ENCODE measurements at regions not wholly inside any gene's neighbourhood (a gene's known extent, or its start where the extent isn't known, plus 50 kb on each side); places are given as distances from the start of the nearest gene placed in this dataset.

DNA sequence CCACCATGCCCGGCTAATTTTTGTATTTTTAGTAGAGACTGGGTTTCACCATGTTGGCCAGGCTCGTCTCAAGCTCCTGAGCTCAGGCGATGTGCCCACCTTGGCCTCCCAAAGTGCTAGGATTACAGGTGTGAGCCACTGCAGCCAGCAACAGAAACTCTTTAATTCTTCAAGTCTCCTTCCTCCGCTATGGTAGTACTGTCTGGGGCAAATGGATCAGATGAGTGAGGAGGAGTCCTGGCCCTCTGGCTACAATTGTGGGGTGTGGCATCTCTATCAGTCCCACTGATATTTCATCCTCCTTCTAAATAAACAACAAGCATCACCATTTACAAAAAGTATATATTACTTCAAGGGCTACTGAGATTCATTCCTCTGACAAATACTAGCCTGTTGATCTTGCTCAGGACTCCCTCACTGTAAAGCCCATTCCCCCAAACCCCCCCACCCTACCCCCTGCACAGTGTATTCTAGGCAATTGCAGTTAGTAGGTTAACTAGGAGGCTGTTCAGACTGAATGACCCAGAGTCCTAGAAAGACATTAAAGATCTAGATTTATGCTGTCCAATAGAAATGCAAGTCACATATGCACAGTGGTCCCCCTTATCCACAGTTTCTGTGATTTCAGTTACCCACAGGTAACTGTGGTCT is 71.2 kb upstream of the STAM2 start:
- Histone ChIP-seq H3K9me1 (ENCODE audit: control insufficient read depth, insufficient read depth, low read length) (no peaks in the 10 kb centered on the region), H3K27me3 (ENCODE audit: control insufficient read depth in 2 of 2, insufficient read depth in 2 of 2, low read length in 2 of 2) (no peaks in the 10 kb centered on the region), H4K20me1 (replicated peaks; ENCODE audit: control insufficient read depth, insufficient read depth, low read length) (no peaks in the 10 kb centered on the region), H3K36me3 (ENCODE audit: control insufficient read depth, insufficient read depth, low read length) (no peaks in the 10 kb centered on the region), H3K4me1 (replicated peaks in 1 of 2; ENCODE audit: control insufficient read depth in 2 of 2, insufficient read depth in 2 of 2, low read length in 2 of 2) (no peaks in the 10 kb centered on the region), H3K4me3 (no peak overlapping the region), H3K79me2 (ENCODE audit: control insufficient read depth, insufficient read depth, low read length) (no peaks in the 10 kb centered on the region), H3K27ac (ENCODE audit: extremely low read depth, low read depth, low read length) (no peak overlapping the region), H3K9ac (ENCODE audit: insufficient read depth in 1 of 2, low read depth in 2 of 2, low read length in 2 of 2) (no peak overlapping the region), H2AFZ (ENCODE audit: low read depth, low read length) (no peak overlapping the region), H3K4me2 (ENCODE audit: insufficient read depth, low read length) (no peak overlapping the region), H3K9me3 (replicated peaks; ENCODE audit: control insufficient read depth, insufficient read depth, low read depth, low read length) (no peaks in the 10 kb centered on the region)
- no peak for DNase-seq (ENCODE audit: extremely low read depth in 1 of 4, low spot score in 3 of 4)
- FAIRE-seq: no peak
- no TSS peak for BruUV-seq (replicated peaks)
- WGBS (ENCODE audit: insufficient coverage, low coverage, missing lambda C conversion rate): 1% methylated on average over 4 of the region's 4 CpGs
- POLR2A ChIA-PET: interaction anchor here (0.5 kb wide), 1 partner anchor 69 kb away, joined by 3 read pairs; no protein-coding TSS in a partner anchor
- TF ChIP-seq NR2F6 (CRISPR knock-in tag; IDR thresholded peaks at IDR 0.05) (no peak), PRPF4 (IDR thresholded peaks at IDR 0.05; ENCODE audit: insufficient read depth, low read depth, low read length, poor library complexity, severe bottlenecking) (no peak), ZNF586 (CRISPR knock-in tag; conservative IDR thresholded peaks at IDR 0.05) (no peak), DIDO1 (tag; IDR thresholded peaks at IDR 0.05; ENCODE audit: low read depth) (no peak), ZNF436 (CRISPR knock-in tag; IDR thresholded peaks at IDR 0.05) (no peak), SRSF9 (IDR thresholded peaks at IDR 0.05; ENCODE audit: borderline replicate concordance, low read depth, low read length) (no peak), CBX8 (IDR thresholded peaks at IDR 0.05; ENCODE audit: borderline replicate concordance, extremely low read depth, low read depth, low read length, poor library complexity, severe bottlenecking) (no peak), NBN (IDR thresholded peaks at IDR 0.05; ENCODE audit: low read depth) (no peak)
- ATAC-seq: no peak
- in situ Hi-C loops (cut with MboI): no loop called here
- intact Hi-C loops (cut with micrococcal nuclease): no loop called here
- CTCF ChIA-PET (ENCODE audit: low intra/inter-chr PET ratio): no interaction called here
